ENCODE measurements at regions not wholly inside any gene's neighbourhood (a gene's known extent, or its start where the extent isn't known, plus 50 kb on each side); places are given as distances from the start of the nearest gene placed in this dataset.

GRCh38 chr6:25130518-25130917, 148.7 kb upstream of the CARMIL1 start:
- H3K27ac ChIP-seq (ENCODE audit: insufficient read depth, low read length): no peak overlapping the region
- no peak overlapping the region for H4K5ac ChIP-seq (ENCODE audit: low read depth, low read length)
- CTCF ChIA-PET: interaction anchor here (0.6 to 1.3 kb wide), 4 partner anchors 21 to 425 kb away, joined by 3 to 6 read pairs (median 4); no protein-coding TSS in a partner anchor
- no peak overlapping the region for H3K18ac ChIP-seq (ENCODE audit: low read depth, low read length)
- H4K91ac ChIP-seq (ENCODE audit: insufficient read depth, low read depth, low read length): no peak overlapping the region
- no peak overlapping the region for H4K8ac ChIP-seq (ENCODE audit: low read depth in 2 of 2, low read length in 2 of 2)
- no peak overlapping the region for H2BK15ac ChIP-seq (ENCODE audit: low read depth, low read length)
- POLR2A ChIA-PET (ENCODE audit: unreplicated experiment): no interaction called here
- no peak overlapping the region for H3K9ac ChIP-seq (ENCODE audit: low read depth, low read length)
- H3K36me3 ChIP-seq (ENCODE audit: control insufficient read depth, insufficient read depth, low read length): no peaks in the 10 kb centered on the region
- H2AFZ ChIP-seq (replicated peaks; ENCODE audit: low read length, poor library complexity): no peak overlapping the region
- no peaks in the 10 kb centered on the region for H3K79me1 ChIP-seq (ENCODE audit: low read depth in 1 of 2, low read length in 2 of 2)
- DNase-seq (no peak), ATAC-seq (ENCODE audit: low read depth) (no peak)
- WGBS, 2 experiments (ENCODE audit: extremely low coverage in 2 of 2, insufficient read length in 1 of 2): no CpG with 5 or more reads among the region's 2 CpGs
- dilution Hi-C loops (cut with HindIII; ENCODE audit: low sequenced_read_pairs, unreplicated experiment): no loop called here
- intact Hi-C loops (cut with micrococcal nuclease): loop anchor here (10.0 kb wide), 1 partner anchor 424 kb away; no protein-coding TSS in a partner anchor
- TF ChIP-seq CEBPB (IDR thresholded peaks at IDR 0.05; ENCODE audit: low read depth, low read length) (0 out of 2 replicates have a peak, but pooled peaks have one; percentile 7), RAD21 (IDR thresholded peaks at IDR 0.05; ENCODE audit: low read length) (no peak)
- H2BK5ac ChIP-seq (ENCODE audit: low read depth, low read length, poor library complexity, severe bottlenecking): no peak overlapping the region
- H3K4me3 ChIP-seq (ENCODE audit: insufficient read depth, low read depth, low read length): no peak overlapping the region
- no peak overlapping the region for H3K14ac ChIP-seq (replicated peaks; ENCODE audit: low read depth, low read length)
- H2BK20ac ChIP-seq (ENCODE audit: low read depth, low read length): no peak overlapping the region
- H2AK5ac ChIP-seq (ENCODE audit: low read depth, low read length): no peak overlapping the region
- H2BK120ac ChIP-seq (ENCODE audit: low read depth, low read length): no peak overlapping the region
- BruUV-seq (replicated peaks): no TSS peak
- H3K27me3 ChIP-seq (ENCODE audit: control insufficient read depth, insufficient read depth, low read length): no peaks in the 10 kb centered on the region
- H3K9me3 ChIP-seq (ENCODE audit: control insufficient read depth, insufficient read depth, low read length): peaks cover 3% of the 10 kb centered on the region; the same call in 1 of the 2 replicates
- no peaks in the 10 kb centered on the region for H3K9me1 ChIP-seq (ENCODE audit: insufficient read depth, low read length)
- no peak overlapping the region for H3K4ac ChIP-seq (ENCODE audit: low read depth, low read length)
- H3K23ac ChIP-seq (ENCODE audit: low read depth, low read length): no peak overlapping the region
- no peak overlapping the region for H2AK9ac ChIP-seq (replicated peaks; ENCODE audit: low read depth, low read length, poor library complexity)
- in situ Hi-C loops (cut with MboI; ENCODE audit: low sequenced_read_pairs): no loop called here
- H3K56ac ChIP-seq (ENCODE audit: extremely low read depth, insufficient read depth, low read length): no peak overlapping the region
- H4K20me1 ChIP-seq (ENCODE audit: insufficient read depth, low read length): no peaks in the 10 kb centered on the region
- H3K4me1 ChIP-seq (ENCODE audit: control insufficient read depth, insufficient read depth, low read length): no peaks in the 10 kb centered on the region
- H3K4me2 ChIP-seq (ENCODE audit: low read depth, low read length): no peak overlapping the region

Data from IMR-90 (cell line).